OCI-LY1 (cell line): ENCODE measurements at regions not wholly inside any gene's neighbourhood (a gene's known extent, or its start where the extent isn't known, plus 50 kb on each side); places are given as distances from the start of the nearest gene placed in this dataset.

Source experiments
- EZH2 ChIP-seq: fragments of 200-600 bp; sonication (generic), shearing (Covaris generic); IDR thresholded peaks from 2 replicates; pipeline ENCODE4 v1.8.0; 2017; ENCODE audit warnings: borderline replicate concordance, mixed run types, mild to moderate bottlenecking, antibody characterized with exemption, low read length, moderate library complexity, mixed read lengths
- TF ChIP-seq, protein P1 (sequence below): fragments of 200-600 bp; sonication (generic), shearing (Covaris generic); IDR thresholded peaks from 2 replicates; pipeline ENCODE4 v1.5.1; 2017; ENCODE audit warnings: mild to moderate bottlenecking, antibody characterized with exemption, low read length, moderate library complexity, mixed read lengths

DNA sequence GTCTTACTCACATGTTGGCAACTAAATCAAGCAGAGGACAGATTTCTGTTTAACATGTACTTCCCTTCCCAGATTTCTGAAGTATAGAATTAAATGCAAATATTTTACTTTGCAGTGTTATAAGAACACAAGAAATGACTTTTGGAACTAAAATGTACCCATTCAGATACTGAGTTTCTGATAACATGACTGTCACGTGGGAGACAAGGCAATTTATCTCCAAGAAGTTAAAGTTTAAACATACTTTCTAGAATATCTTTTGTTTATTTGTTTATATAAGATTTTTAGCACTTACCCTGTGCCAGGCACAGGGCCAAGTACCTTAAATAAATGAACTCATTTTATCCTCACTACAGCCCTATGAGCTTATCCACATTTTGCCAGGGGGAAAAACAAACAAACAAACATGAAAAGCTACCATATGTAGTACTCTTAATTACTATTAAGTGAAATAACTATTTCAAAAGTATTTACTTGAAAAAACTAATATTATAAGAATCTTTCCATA, 807.1 kb upstream of the KCND2 start:
- TF ChIP-seq, protein P1, sequence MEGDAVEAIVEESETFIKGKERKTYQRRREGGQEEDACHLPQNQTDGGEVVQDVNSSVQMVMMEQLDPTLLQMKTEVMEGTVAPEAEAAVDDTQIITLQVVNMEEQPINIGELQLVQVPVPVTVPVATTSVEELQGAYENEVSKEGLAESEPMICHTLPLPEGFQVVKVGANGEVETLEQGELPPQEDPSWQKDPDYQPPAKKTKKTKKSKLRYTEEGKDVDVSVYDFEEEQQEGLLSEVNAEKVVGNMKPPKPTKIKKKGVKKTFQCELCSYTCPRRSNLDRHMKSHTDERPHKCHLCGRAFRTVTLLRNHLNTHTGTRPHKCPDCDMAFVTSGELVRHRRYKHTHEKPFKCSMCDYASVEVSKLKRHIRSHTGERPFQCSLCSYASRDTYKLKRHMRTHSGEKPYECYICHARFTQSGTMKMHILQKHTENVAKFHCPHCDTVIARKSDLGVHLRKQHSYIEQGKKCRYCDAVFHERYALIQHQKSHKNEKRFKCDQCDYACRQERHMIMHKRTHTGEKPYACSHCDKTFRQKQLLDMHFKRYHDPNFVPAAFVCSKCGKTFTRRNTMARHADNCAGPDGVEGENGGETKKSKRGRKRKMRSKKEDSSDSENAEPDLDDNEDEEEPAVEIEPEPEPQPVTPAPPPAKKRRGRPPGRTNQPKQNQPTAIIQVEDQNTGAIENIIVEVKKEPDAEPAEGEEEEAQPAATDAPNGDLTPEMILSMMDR, result no peak
- TF ChIP-seq EZH2, result no peak
